HG02840 (cell line): ENCODE measurements at regions not wholly inside any gene's neighbourhood (a gene's known extent, or its start where the extent isn't known, plus 50 kb on each side); places are given as distances from the start of the nearest gene placed in this dataset.

Experiments
- ATAC-seq: cut with Tn5 transposase; IDR thresholded peaks from one replicate; pipeline ENCODE4 v1.9.1; 2021; ENCODE audit warnings: mild to moderate bottlenecking, moderate library complexity, moderate number of reproducible peaks; ENCODE audit not compliant: unreplicated experiment, low FRiP score

DNA sequence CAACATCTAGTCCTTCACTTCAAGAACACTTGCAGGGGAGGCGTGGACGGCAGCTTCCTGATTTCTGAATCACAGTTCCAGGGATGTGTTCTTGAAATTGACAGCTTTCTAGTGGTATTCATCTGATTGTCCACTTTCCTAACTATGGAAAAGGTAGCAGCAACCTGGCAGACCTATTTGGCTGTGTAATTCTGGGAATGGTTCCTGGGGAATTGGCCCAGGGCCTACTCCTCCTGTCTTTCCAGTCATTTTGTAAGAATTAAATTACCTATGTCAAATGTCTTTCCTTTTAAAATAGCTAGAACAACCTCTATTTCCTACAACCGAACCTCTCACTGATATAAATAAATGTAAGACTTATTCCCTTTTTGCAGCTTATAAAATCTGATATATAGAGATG, 85.5 kb upstream of the RSPO3 start:
- ATAC-seq, result no peak

DNA sequence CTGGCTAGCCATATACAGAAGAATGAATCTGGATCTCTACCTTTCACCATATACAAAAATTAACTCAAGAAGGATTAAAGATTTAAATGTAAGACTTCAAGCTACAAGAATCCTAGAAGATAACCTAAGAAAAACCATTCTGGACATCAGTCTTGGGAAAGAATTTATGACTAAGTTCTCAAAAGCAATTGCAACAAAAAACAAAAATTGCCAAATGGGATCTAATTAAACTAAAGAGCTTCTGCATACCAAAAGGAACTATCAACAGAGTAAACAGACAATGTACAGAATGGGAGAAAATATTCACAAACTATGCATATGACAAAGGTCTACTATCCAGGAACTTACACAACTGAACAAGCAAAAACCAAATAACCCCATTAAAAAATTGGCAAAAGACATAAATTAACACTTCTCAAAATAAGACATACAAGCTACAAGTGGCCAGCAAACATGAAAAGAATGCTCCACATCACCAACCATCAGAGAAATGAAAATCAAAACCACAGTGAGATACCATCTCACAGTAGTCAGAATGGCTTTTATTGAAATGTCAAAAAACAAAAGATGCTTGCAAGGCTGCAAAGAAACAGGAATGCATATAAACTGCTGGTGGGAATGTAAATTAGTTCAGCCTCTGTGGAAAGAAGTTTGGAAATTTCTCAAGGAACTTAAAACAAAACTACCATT, 66.8 kb upstream of the RSPO3 start:
- ATAC-seq, result no peak

DNA sequence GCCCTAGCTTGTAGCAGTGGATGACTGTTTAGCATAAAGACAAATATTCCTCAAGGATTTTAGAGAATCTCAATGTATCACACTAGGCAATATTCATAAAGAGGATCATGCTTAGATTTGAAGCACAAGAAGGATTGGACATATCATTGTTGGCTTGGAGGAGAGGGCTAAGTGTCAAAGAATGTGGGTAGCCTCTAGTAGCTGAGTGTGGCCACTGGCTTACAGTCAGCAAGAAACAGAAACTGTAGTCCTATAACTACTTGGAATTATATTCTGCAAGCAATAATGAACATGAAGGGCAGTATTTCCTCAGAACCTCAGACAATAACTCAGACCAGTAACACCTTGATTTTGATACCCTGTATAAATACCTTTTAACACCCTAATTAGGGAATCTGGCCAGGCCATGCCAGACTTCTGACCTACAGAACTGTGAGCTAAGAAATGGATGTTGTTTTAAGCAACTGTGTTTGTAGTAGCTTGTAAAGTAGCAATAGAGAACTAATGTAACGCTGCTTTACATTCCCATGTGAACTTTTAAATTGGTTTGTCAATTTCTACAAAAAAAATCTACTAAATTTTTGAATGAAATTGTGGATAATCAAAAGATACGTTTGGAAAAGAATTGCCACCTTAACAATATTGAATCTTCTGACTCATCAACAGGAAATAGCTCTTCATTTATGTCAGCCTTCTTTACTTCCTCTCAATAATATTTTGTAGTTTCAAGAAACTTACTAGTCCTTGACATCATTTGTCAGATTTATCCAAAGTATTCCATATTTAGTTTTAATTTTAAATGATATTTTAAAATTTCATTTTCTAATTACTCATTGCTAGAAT, 65.2 kb upstream of the RSPO3 start:
- ATAC-seq, result no peak

DNA sequence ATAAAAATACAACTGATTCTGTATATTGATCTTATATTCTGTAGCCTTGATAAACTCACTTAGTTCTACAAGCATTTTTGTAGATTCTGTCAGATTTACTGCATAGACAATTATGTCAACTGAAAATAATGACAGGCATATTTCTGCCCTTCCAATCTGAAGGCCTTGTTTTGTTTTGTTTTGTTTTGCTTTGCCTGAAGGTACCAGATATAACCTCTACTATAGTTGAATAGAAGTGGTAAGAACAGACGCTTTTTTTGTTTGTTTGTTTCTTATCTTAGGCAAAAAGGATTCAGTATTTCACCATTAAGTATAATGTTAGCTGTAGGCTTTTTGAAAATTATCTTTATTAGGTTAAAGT, 64.6 kb upstream of the RSPO3 start:
- ATAC-seq, result no peak

DNA sequence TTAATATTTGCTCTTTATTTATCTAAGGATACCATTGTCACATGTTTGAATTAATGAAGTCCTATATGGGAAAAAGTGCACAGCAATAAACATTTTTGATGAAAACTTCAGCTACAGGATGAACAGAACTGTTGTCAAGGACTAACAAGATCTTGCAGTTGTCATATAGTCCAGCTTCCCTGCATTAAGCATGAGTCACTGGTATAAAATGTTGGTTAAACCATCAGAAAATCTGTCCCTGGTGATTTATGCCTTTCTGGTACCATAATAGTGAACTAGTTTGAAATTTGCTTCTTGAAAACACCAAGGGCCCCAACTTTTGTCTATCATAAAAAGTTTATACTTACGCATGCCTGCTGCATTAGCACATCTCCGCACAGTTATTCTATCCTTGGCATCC, 60.4 kb upstream of the RSPO3 start:
- ATAC-seq, result no peak

DNA sequence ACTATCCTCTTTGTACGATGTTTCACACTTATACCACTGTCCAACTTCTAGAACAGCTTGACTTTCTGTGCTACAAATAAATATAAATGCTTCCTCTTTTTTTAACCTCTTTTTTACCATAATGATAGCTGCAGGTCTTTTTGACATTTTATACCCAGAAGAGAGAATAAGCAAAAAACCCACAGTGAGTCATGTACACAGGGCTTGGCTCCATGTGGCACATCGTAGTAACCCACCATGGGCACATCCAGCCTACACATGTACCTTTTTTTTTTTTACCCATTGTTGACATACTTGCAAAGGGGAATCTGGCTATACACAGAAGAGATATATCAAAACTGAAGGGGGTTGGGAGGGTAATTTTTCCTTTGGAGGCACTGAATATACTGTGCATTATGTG, 59.5 kb upstream of the RSPO3 start:
- no peak for ATAC-seq
